ENCODE measurements at regions not wholly inside any gene's neighbourhood (a gene's known extent, or its start where the extent isn't known, plus 50 kb on each side); places are given as distances from the start of the nearest gene placed in this dataset.
"Not testable (repeated sequence)": the region's sequence is repeated elsewhere in the genome, so short reads cannot be mapped to it uniquely, and the experiment has no call there.

DNA sequence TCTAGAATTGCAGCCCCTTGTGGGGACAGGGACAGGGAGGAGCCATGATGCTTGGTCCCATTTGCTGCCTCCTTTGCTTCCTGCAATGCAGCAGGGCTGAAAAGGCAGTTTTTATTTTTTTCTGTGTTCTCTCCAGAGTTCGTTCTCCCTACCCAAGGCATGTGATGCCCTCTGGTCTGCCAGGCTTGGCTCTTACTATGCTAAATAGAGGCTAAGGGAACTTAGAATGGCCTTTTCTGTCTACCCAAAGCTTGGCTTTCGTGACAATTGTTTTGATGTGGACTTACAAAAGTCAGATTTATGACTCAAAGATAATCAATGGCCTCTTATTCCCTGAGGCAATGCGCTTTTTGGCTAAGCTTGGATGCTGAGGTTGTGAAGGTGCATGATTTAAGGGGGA, 293.3 kb upstream of the TBL1XR1 start:
- Mint-ChIP-seq H3K27me3 (no peaks in the 10 kb centered on the region), H3K4me1 (no peaks in the 10 kb centered on the region), H3K36me3 (no peaks in the 10 kb centered on the region), H3K9me3 (no peaks in the 10 kb centered on the region), H3K27ac (no peak overlapping the region), H3K4me3 (no peak overlapping the region)

DNA sequence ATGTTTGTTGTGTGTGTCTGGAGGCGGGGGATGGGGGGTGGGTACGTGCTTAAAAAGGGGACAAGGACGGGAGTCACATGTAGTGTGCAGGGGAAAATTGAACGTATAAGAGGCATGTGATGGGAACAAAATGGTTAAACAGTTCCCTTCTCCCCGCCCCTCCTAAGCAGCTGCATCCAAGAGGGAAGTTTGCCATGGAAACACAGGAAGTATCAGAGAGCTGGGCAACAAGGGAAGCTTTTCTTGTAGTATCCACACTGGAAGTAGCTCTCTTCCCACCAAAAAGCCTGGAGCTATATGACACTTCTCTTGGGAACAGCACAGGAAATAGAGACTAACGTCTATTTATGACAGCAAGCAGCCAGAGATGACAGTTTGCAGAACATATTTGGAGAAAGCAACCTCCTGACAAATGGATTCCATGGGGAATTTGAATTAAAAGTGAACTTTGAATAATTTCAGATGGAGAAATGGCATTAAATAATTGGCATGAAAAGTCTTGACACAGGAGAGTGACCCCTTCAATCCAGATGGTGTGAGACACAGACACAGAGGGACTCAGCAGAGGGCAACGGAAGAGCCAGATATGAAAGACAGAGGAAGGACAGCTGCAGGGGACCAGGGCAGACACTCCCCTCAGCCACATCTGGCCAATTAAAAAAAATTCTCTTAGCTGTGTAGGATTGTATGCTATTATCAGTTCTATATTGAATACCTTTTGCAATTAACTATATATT, 294.2 kb upstream of the TBL1XR1 start:
- Mint-ChIP-seq H3K36me3 (no peaks in the 10 kb centered on the region), H3K4me3 (no peak overlapping the region), H3K27me3 (no peaks in the 10 kb centered on the region), H3K9me3 (no peaks in the 10 kb centered on the region), H3K4me1 (peaks cover 0 to under 1% (median 0%) of the 10 kb centered on the region in 3 donors), H3K27ac (no peak overlapping the region)

DNA sequence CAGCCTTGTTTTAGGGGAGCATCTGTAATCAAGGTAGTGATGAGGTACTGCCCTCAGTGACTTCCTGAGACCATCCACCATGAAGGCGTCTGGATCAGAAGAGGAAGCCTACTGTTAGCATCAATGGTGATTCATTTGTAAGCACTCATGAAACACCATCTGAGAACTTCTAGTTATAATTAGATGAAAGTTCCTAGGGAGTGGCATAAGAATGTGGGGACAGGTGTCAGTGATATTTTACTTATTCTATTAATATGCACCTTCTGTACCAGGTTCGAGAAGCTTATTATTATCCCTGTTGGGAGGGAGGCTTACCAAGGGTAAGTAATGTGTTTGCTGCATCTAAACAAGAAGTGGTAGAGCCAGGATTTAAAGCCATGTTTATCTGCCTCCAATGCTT, 295.8 kb upstream of the TBL1XR1 start:
- H3K4me1 Mint-ChIP-seq: peaks cover 0 to 5% (median 5%) of the 10 kb centered on the region in 3 donors
- H3K9me3 Mint-ChIP-seq: no peaks in the 10 kb centered on the region
- H3K4me3 Mint-ChIP-seq: no peak overlapping the region
- H3K27me3 Mint-ChIP-seq: no peaks in the 10 kb centered on the region
- no peak overlapping the region for H3K27ac Mint-ChIP-seq
- no peaks in the 10 kb centered on the region for H3K36me3 Mint-ChIP-seq

DNA sequence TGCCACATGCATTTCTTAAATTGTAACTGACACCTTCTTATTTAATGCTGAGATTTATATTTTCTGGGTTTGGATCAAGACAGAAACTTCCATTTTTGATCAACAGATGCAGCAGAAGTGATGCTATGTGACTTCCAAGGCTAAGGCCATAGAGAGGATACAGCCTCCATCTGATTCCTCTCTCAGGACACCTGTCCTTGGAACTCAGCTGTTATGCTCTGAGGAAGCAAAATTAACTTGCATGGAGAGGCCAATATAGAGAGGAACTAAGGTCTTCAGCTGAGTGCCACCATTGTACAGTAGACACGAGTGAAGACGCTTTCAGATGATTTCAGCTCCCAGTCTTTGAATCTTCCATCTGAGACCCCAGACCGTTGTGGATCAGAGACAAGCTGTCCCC, 296.9 kb upstream of the TBL1XR1 start:
- peaks cover 0 to 5% (median 5%) of the 10 kb centered on the region in 3 donors for H3K4me1 Mint-ChIP-seq
- no peaks in the 10 kb centered on the region for H3K36me3 Mint-ChIP-seq
- H3K27ac Mint-ChIP-seq: no peak overlapping the region
- H3K27me3 Mint-ChIP-seq: no peaks in the 10 kb centered on the region
- no peak overlapping the region for H3K4me3 Mint-ChIP-seq
- no peaks in the 10 kb centered on the region for H3K9me3 Mint-ChIP-seq

DNA sequence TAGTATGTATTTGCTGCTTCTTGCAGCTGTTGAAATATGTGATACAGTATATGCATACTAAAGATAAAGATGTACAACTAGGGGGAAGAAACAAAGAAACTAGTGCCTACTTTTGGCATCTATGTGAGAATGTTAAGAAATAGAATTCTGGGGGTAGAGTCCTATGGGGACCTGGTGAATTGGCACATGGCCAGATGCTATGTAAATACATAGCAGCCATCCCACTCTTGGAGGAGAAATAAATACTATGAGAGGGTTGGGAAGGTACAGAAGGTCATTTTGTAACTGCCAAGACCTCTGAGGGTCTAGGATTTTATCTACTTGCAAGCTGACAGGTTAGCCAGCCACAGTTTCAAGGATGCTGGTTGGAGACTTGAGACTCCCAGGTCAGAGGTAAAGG, 298.3 kb upstream of the TBL1XR1 start:
- Mint-ChIP-seq H3K9me3 (no peaks in the 10 kb centered on the region), H3K4me1 (peaks cover 0 to 8% (median 5%) of the 10 kb centered on the region in 3 donors), H3K4me3 (no peak overlapping the region), H3K27ac (no peak overlapping the region), H3K27me3 (no peaks in the 10 kb centered on the region), H3K36me3 (no peaks in the 10 kb centered on the region)

DNA sequence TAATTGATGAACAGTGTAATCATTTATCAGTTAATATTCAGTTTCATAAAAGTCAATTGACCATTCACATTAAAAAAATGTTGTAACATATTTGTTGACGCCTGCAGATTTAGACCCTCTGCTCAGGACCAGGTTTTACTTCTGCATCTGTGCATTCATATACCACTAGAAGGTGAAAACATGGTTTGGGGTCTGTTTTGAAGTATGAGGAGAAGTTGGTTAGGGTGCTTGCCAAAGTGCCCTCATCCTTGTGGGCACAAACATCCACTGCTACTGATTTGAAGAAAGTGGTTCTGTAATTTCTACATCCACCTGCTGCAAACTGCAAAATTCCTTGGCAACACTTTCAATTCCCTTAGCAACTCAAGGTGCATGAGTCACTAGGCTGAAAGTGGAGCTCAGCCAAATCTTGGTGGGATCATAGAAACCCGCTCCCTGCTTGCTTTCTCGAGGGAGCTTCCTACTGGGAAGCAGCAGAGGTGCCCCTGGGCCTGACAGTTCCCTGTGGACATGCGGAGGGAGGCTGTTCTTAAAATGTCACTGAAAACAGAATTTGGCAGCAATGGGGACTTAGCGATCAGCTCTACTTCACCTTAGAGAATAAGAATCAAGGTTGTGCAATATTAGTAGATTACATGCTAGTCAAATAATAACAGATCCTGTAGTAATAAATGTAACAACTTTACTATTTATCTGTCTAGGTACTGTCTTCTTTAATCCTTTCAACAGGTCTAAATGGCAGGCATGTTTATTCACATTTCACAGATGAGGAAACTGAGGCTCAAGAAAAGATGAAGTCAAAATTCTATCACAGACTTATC, 301.0 kb upstream of the TBL1XR1 start:
- peaks cover 0 to 8% (median 5%) of the 10 kb centered on the region in 3 donors for H3K4me1 Mint-ChIP-seq
- H3K36me3 Mint-ChIP-seq: no peaks in the 10 kb centered on the region
- H3K4me3 Mint-ChIP-seq: no peak overlapping the region
- H3K9me3 Mint-ChIP-seq: no peaks in the 10 kb centered on the region
- no peaks in the 10 kb centered on the region for H3K27me3 Mint-ChIP-seq
- H3K27ac Mint-ChIP-seq: no peak overlapping the region

DNA sequence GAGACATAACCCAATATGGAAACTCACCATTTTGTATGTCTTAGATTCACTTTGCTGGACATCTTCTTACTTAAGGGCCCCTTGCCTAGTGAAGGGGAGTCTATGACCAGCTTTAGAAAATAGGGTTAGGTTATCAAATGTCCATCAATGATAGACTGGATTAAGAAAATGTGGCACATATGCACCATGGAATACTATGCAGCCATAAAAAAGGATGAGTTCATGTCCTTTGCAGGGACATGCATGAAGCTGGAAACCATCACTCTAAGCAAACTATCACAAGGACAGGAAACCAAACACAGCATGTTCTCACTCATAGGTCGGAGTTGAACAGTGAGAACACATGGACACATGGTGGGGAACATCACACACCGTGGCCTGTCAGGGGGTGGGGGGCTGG, 301.8 kb upstream of the TBL1XR1 start:
- H3K9me3 Mint-ChIP-seq, H3K27ac Mint-ChIP-seq, H3K4me1 Mint-ChIP-seq, H3K36me3 Mint-ChIP-seq, H3K27me3 Mint-ChIP-seq, H3K4me3 Mint-ChIP-seq: not testable (repeated sequence)

DNA sequence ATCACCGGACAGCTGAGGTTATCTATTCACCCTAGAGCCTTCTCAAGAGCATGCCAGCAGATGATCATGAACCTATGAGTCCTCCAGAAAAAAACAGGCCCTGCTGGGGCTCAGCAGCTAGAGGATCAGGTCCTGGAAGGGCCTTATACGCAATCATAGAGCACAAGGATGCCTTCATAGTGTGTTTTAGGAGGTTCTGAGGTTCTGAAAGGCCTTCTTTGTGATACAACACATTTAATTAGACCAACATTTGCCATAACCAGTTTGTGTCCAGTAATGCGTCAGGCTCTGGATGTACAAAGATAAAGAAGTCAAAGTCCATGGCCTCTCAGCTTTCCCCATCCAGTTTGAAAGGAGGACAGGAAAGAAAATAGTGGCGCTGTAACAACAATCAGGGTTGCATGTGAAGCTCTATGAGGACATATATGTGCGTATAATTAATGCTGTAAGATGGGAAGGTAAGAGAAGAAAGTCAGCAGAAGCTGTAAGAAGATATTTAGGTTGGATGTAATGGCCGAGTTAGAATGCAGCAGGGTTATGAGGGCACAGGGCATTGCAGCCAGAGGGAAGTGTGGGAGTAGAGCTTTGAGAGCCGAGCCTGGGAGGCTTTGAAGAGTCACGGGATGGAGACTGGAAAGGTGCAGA, 302.6 kb upstream of the TBL1XR1 start:
- H3K36me3 Mint-ChIP-seq: no peaks in the 10 kb centered on the region
- H3K27ac Mint-ChIP-seq: peak overlapping the region in 1 of 3 donors; percentile 49
- H3K27me3 Mint-ChIP-seq: no peaks in the 10 kb centered on the region
- peaks cover 0 to 8% (median 5%) of the 10 kb centered on the region in 3 donors for H3K4me1 Mint-ChIP-seq
- H3K9me3 Mint-ChIP-seq: no peaks in the 10 kb centered on the region
- H3K4me3 Mint-ChIP-seq: no peak overlapping the region

DNA sequence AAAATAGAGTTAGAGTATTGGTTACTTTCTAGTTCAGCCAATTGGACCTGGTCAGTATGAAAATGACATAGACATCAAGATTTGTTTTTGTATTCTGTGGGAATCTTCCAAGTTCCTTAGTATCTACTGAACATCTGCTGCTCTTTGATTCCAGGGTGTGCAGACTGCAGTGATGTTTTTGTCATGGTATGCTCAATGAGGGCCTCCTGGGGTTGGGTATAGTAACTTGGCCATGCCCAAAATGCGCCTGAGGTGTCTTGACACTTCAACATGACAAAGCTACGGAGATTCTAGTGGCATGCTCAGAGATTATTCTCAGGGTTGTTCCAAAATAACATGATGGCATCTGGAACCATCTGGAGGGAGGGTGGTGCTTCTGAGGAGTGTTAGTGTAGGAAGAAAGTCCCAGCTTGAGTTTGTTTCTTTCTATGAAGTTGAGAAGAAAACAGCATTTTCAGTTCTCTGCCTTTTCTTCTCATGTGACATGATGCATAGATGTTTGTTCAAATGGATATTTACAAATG, 313.5 kb upstream of the TBL1XR1 start:
- Mint-ChIP-seq H3K9me3 (peaks cover 0 to 3% (median 0%) of the 10 kb centered on the region in 3 donors), H3K27ac (peak overlapping the region in 1 of 3 donors; percentile 38), H3K27me3 (no peaks in the 10 kb centered on the region), H3K36me3 (no peaks in the 10 kb centered on the region), H3K4me1 (peaks cover 0 to 9% (median 0%) of the 10 kb centered on the region in 3 donors), H3K4me3 (no peak overlapping the region)

DNA sequence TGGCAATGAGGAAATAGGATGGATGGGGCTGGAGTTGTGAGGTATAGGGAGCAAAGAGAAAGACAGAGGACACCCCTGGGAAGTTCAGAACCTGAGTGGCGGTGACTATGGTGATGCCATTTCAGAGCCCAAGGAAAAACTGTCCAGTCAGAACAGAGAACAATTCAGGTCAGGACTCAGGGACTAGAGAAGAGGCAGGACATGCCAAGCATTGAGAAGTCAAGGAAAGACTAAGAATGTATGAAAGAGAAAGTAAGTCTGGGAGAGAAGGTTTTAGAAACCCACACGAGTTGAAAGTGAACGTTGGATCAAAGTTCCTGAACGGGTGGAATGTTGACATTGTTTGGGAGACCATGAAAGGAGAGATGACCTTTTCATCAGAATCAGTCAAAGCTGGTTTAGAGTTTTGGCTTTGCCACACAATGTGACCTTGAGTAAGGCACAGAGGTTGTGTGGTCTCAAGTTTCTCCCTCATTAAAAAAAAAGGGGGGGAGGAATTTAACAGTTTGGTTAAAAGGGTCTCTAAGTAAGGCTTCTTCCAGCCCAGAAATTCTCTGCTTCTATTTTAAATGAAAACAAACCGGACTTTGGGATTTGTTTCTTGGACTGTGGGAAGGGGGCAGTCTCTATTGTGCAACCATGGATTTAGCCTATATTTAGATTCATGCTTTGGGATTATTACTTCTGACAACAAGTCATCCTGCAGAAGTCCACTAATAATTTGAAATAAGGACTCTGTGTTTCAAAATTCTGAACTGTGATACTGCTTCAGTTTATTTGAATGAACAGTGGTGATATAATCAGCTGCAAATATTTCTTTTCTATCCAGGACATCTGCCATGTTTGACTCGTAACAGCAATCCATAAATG, 315.9 kb upstream of the TBL1XR1 start:
- no peak overlapping the region for H3K4me3 Mint-ChIP-seq
- peaks cover 0 to 9% (median 0%) of the 10 kb centered on the region in 3 donors for H3K4me1 Mint-ChIP-seq
- no peaks in the 10 kb centered on the region for H3K36me3 Mint-ChIP-seq
- no peak overlapping the region for H3K27ac Mint-ChIP-seq
- H3K27me3 Mint-ChIP-seq: no peaks in the 10 kb centered on the region
- H3K9me3 Mint-ChIP-seq: no peaks in the 10 kb centered on the region

DNA sequence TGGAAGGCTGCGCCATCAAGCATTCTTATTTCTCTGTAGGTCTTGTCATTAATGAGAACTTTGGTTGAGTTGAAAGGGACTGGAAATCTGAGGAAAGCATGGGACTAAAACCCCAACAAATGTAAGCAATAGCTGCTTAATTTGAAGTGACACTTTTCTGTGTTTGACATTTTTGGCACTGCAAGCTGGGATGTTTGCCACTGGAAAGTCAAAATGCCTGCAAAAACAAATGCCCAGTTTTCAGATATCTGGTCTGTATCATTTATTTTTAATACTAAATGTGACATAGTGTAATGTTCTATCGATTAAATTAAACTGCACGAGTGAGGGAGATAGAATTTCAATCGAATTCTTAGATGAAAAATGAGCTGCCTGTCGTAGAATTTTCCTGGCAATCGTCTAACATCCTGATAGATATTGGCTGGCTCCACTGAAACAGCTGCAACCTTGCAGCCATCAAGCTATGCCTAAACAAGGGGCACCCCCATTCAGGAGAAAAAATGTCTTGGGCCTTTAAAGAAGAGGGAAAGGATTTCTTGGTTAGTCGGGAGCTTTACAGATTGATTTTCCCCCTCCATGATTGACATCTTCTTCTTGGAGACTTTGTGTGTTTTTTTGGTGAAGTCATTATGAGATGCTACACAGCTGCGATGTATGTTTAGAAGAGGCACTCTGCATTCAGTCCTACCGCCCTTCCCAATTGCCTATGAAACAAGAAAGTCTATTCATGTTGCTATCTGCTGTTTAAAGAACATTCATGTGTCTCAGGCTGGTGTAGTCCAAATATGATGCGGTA, 316.7 kb upstream of the TBL1XR1 start:
- no peaks in the 10 kb centered on the region for H3K27me3 Mint-ChIP-seq
- no peak overlapping the region for H3K4me3 Mint-ChIP-seq
- no peaks in the 10 kb centered on the region for H3K36me3 Mint-ChIP-seq
- no peaks in the 10 kb centered on the region for H3K9me3 Mint-ChIP-seq
- no peak overlapping the region for H3K27ac Mint-ChIP-seq
- H3K4me1 Mint-ChIP-seq: peaks cover 0 to 9% (median 0%) of the 10 kb centered on the region in 3 donors

DNA sequence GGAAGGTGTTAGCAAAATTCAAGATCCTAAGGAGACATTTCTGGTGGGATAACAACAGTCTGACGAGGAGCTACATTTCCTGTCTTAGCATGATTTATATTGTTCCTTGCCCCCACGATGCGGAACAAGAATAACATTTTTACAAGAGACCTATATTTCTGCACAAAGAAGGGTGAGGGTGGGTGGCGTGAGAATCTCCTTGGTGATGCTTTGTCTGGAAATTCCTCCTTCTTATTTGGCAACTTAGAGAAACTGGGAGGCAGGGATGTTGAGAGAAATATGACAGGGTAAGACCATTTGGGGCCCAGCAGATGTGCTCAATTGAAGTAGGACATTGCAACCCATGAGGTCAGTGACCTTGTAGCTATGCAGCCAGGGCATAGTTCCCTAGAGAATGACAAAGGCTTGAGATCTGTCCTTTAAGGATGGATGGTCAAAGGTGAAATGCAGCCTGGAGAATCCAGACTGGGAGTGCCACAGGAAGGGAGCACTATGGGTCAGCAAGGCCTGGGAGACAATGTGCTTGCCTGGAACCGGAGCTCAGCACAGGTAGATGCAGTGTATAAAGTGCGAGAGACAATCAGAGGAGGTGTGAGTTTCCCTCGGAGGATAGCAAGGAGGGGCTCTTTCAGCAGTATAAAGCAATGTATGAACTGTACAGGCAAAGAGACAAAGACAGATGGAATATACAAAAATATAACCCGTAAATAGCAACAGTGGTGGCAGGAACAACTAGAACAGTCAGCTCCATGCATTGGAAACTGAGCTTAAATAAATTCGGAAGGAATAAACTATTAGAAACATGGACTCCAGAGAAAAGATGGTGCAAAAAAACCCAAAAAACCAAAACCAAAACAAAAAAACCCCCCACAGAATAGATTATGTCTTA, 317.6 kb upstream of the TBL1XR1 start:
- H3K9me3 Mint-ChIP-seq: peaks cover 0 to 1% (median 0%) of the 10 kb centered on the region in 3 donors
- H3K4me1 Mint-ChIP-seq: peaks cover 0 to 10% (median 0%) of the 10 kb centered on the region in 3 donors
- H3K27ac Mint-ChIP-seq: no peak overlapping the region
- peaks cover under 1% of the 10 kb centered on the region for H3K36me3 Mint-ChIP-seq
- H3K27me3 Mint-ChIP-seq: no peaks in the 10 kb centered on the region
- H3K4me3 Mint-ChIP-seq: no peak overlapping the region

DNA sequence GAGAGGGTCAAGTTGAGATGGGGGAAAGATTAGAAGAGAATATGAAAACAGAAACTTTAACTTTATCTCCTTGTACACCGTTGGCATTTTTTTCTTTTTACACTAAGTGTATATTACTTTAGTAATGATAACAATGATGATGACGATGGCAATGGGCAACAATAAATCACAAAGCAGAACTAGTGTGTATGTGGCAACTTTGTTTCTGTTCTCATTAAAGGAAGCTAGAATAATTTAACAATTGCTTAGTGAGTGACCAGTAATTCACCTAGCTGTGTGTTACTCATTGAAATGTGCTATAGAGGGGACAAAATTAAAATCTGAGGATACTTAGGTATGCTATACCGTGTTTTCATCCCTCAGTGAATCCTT, 318.5 kb upstream of the TBL1XR1 start:
- peaks cover 0 to 3% (median 0%) of the 10 kb centered on the region in 3 donors for H3K4me1 Mint-ChIP-seq
- peaks cover 0 to 1% (median 0%) of the 10 kb centered on the region in 3 donors for H3K9me3 Mint-ChIP-seq
- no peak overlapping the region for H3K27ac Mint-ChIP-seq
- no peak overlapping the region for H3K4me3 Mint-ChIP-seq
- H3K36me3 Mint-ChIP-seq: peaks cover 4% of the 10 kb centered on the region
- no peaks in the 10 kb centered on the region for H3K27me3 Mint-ChIP-seq

Measured in IgD-negative memory B cell (primary cell).